CD14-positive monocyte (primary cell): ENCODE measurements at regions not wholly inside any gene's neighbourhood (a gene's known extent, or its start where the extent isn't known, plus 50 kb on each side); places are given as distances from the start of the nearest gene placed in this dataset.

Source experiments
- DNase-seq, 3 donors: peaks; one replicate each; pipeline ENCODE4 v3.0.0-alpha.2; 2011 to 2022
- H2AFZ ChIP-seq: 2 replicates; pipeline ENCODE4 v1.6.0; 2012; ENCODE audit warnings: mild to moderate bottlenecking, low read depth, low read length, inconsistent platforms; ENCODE audit not compliant: insufficient read depth, poor library complexity, severe bottlenecking
- H3K27ac ChIP-seq, 2 donors: 1 replicate in 1 of 2; 2 replicates in 1 of 2; pipeline ENCODE4 v1.5.1; 2012 to 2013; ENCODE audit warnings: low read length in 2 of 2, control low read depth in 1 of 2, inconsistent platforms in 1 of 2, low read depth in 1 of 2, mild to moderate bottlenecking in 1 of 2
- H3K27me3 ChIP-seq, 2 donors: one replicate each; pipeline versions ENCODE4 v1.6.0 to v1.6.1; 2011 to 2013; ENCODE audit warnings: low read length in 2 of 2; ENCODE audit not compliant: control insufficient read depth in 2 of 2, insufficient read depth in 2 of 2
- H3K36me3 ChIP-seq, 2 donors: replicated peaks in 1 of 2; 1 replicate in 1 of 2; 2 replicates in 1 of 2; pipeline versions ENCODE4 v1.5.1 to v1.6.1; 2012 to 2013; ENCODE audit warnings: low read length in 2 of 2, control low read depth in 1 of 2, inconsistent platforms in 1 of 2, mild to moderate bottlenecking in 1 of 2; ENCODE audit not compliant: insufficient read depth in 2 of 2, control insufficient read depth in 1 of 2
- H3K4me1 ChIP-seq, 2 donors: 1 replicate in 1 of 2; 2 replicates in 1 of 2; pipeline versions ENCODE4 v1.5.1 to v1.6.1; 2012 to 2013; ENCODE audit warnings: low read length in 2 of 2, control low read depth in 1 of 2, inconsistent platforms in 1 of 2, mild to moderate bottlenecking in 1 of 2, moderate library complexity in 1 of 2; ENCODE audit not compliant: insufficient read depth in 2 of 2, control insufficient read depth in 1 of 2
- H3K4me2 ChIP-seq: replicated peaks from 2 replicates; pipeline ENCODE3; 2012; ENCODE audit warnings: low read length, moderate library complexity, mild to moderate bottlenecking; ENCODE audit not compliant: poor library complexity, severe bottlenecking; ENCODE audit errors: extremely low read depth
- H3K4me3 ChIP-seq, 3 experiments: fragments of 200-600 bp in 1 of 3; sonication (generic) in 1 of 3; replicated peaks in 1 of 3; 1 replicate in 2 of 3; 2 replicates in 1 of 3; pipeline ENCODE4 v1.5.1; 2011 to 2013; ENCODE audit warnings: low read length in 3 of 3, mild to moderate bottlenecking in 3 of 3, control low read depth in 2 of 3, low read depth in 2 of 3, inconsistent platforms in 1 of 3, moderate library complexity in 1 of 3
- H3K79me2 ChIP-seq: 2 replicates; pipeline ENCODE4 v1.6.0; 2012; ENCODE audit warnings: mild to moderate bottlenecking, control low read depth, inconsistent platforms, low read length, moderate library complexity; ENCODE audit not compliant: insufficient read depth
- H3K9ac ChIP-seq: 2 replicates; pipeline ENCODE4 v1.6.0; 2017; ENCODE audit warnings: low read length, mild to moderate bottlenecking; ENCODE audit not compliant: insufficient read depth, poor library complexity, severe bottlenecking
- H3K9me3 ChIP-seq, 2 donors: replicated peaks in 1 of 2; 1 replicate in 1 of 2; 2 replicates in 1 of 2; pipeline versions ENCODE4 v1.5.1 to v1.6.1; 2012 to 2013; ENCODE audit warnings: low read length in 2 of 2, control low read depth in 1 of 2; ENCODE audit not compliant: control insufficient read depth in 1 of 2, insufficient read depth in 1 of 2
- H4K20me1 ChIP-seq: 2 replicates; pipeline ENCODE4 v1.6.0; 2012; ENCODE audit warnings: mild to moderate bottlenecking, low read length, control low read depth, moderate library complexity; ENCODE audit not compliant: insufficient read depth
- H3K27ac Mint-ChIP-seq, 7 donors: one replicate each; pipeline ENCODE4 v1.8.0; 2020; ENCODE audit warnings: mild to moderate bottlenecking in 7 of 7, mixed read lengths in 7 of 7, moderate library complexity in 6 of 7, inconsistent platforms in 2 of 7
- H3K27me3 Mint-ChIP-seq, 3 donors: one replicate each; pipeline ENCODE4 v1.8.0; 2021 to 2022; ENCODE audit warnings: low read depth in 3 of 3, mild to moderate bottlenecking in 3 of 3, mixed read lengths in 3 of 3, moderate library complexity in 3 of 3, inconsistent platforms in 1 of 3
- H3K36me3 Mint-ChIP-seq, 2 donors: one replicate each; pipeline ENCODE4 v1.8.0; 2020; ENCODE audit warnings: mixed read lengths in 2 of 2, inconsistent platforms in 1 of 2, mild to moderate bottlenecking in 1 of 2
- H3K4me1 Mint-ChIP-seq: one replicate; pipeline ENCODE4 v1.8.0; 2020; ENCODE audit warnings: mild to moderate bottlenecking, mixed read lengths
- H3K4me3 Mint-ChIP-seq, 2 donors: one replicate each; pipeline ENCODE4 v1.8.0; 2020; ENCODE audit warnings: mild to moderate bottlenecking in 2 of 2, mixed read lengths in 2 of 2, moderate library complexity in 1 of 2
- H3K9me3 Mint-ChIP-seq, 7 donors: one replicate each; pipeline ENCODE4 v1.8.0; 2020 to 2022; ENCODE audit warnings: mixed read lengths in 7 of 7, mild to moderate bottlenecking in 6 of 7, moderate library complexity in 6 of 7, inconsistent platforms in 2 of 7
- CTCF ChIP-seq: fragments of 200-600 bp; IDR thresholded peaks from one replicate; pipeline ENCODE4 v1.8.0; 2022; ENCODE audit warnings: antibody characterized with exemption, mild to moderate bottlenecking
- WGBS: methylation state at CpG from one replicate; pipeline ENCODE4 v1.1.5; 2013; ENCODE audit warnings: missing lambda C conversion rate; ENCODE audit not compliant: insufficient coverage; 5-methylcytosine and 5-hydroxymethylcytosine counted together
- intact Hi-C, 2 donors: fragments of 100-400 bp; cut with micrococcal nuclease; formaldehyde crosslinking; loops; one replicate each; pipeline versions ENCODE4 v1.15.0 to v1.15.1; 2023

- Mint-ChIP-seq H3K9me3 (peaks cover 0 to 3% (median 2%) of the 10 kb centered on the region in 7 donors), H3K36me3 (peaks cover 0 to 2% of the 10 kb centered on the region in 2 donors), H3K27me3 (peaks cover 0 to 2% (median 0%) of the 10 kb centered on the region in 3 donors), H3K27ac (peak overlapping the region in 2 of 7 donors; percentile 27 to 86), H3K4me3 (no peak overlapping the region), H3K4me1 (peaks cover 51% of the 10 kb centered on the region)
- intact Hi-C loops: loop anchor here in 1 of 2 donors (10.0 kb wide), 1 partner anchor 429 kb away; no protein-coding TSS in a partner anchor
- Histone ChIP-seq H3K27me3 (no peaks in the 10 kb centered on the region), H3K27ac (no peak overlapping the region), H3K9ac (no peak overlapping the region), H2AFZ (no peak overlapping the region), H3K4me2 (no peak overlapping the region), H3K4me3 (no peak overlapping the region), H3K79me2 (no peaks in the 10 kb centered on the region), H3K36me3 (no peaks in the 10 kb centered on the region), H3K4me1 (peaks cover 53 to 57% of the 10 kb centered on the region in 2 donors), H4K20me1 (no peaks in the 10 kb centered on the region), H3K9me3 (peaks cover 0 to 4% of the 10 kb centered on the region in 2 donors)
- DNase-seq: no peak
- no peak for TF ChIP-seq CTCF
- WGBS: no CpG with 5 or more reads among the region's 1 CpG
These were observed 51.2 kb upstream of the MED4 start for GRCh38 chr13:48146122-48146521.
